GM12878 (cell line): ENCODE measurements at regions not wholly inside any gene's neighbourhood (a gene's known extent, or its start where the extent isn't known, plus 50 kb on each side); places are given as distances from the start of the nearest gene placed in this dataset.

ENCODE experiments used
- ATAC-seq: fragments of 200-7000 bp; cut with Tn5 transposase; 3 replicates; pipeline ENCODE4 v1.9.1; 2020; ENCODE audit warnings: mild to moderate bottlenecking, moderate library complexity
- BruUV-seq: library from RNA; stranded (reverse); fragments of 400-500 nt; replicated peaks from 2 replicates; lab custom pipeline; 2021; lab: Mats Ljungman, UMichigan
- CTCF ChIA-PET: fragments of 300-600 bp; sonication (Branson Sonifier 250); formaldehyde crosslinking; extraction: SDS; loops from one replicate; lab custom pipeline; 2021; ENCODE audit warnings: inconsistent platforms; lab: Yijun Ruan, JAX
- POLR2A ChIA-PET: fragments of 350-600 bp; formaldehyde crosslinking; extraction: SDS; loops from one replicate; lab custom pipeline; 2021; ENCODE audit warnings: inconsistent platforms; lab: Charles Lee
- RAD21 ChIA-PET: fragments of 300-600 bp; sonication (Branson Sonifier 250); formaldehyde crosslinking; loops from one replicate; lab custom pipeline; 2023; ENCODE audit warnings: antibody characterized with exemption; ENCODE audit not compliant: unreplicated experiment; lab: Charles Lee
- SMC1A ChIA-PET: fragments of 300-600 bp; sonication (Branson Sonifier 250); formaldehyde crosslinking; loops from one replicate; lab custom pipeline; 2023; ENCODE audit not compliant: unreplicated experiment, uncharacterized antibody; lab: Charles Lee
- DNase-seq: peaks from one replicate; pipeline ENCODE4 v3.0.0-alpha.2; 2011; ENCODE audit warnings: low read depth, low spot score
- FAIRE-seq: peaks from 3 replicates; lab custom pipeline; 2011; peaks lifted over from hg19 to GRCh38; lab: Jason Lieb, UNC
- H2AFZ ChIP-seq: 2 replicates; pipeline ENCODE4 v1.6.0; 2011; ENCODE audit warnings: low read depth, low read length, control low read depth; ENCODE audit not compliant: control insufficient read depth
- H3K27ac ChIP-seq: 2 replicates; pipeline ENCODE4 v1.5.1; 2011; ENCODE audit warnings: control low read depth; ENCODE audit not compliant: control insufficient read depth, insufficient read depth
- H3K27me3 ChIP-seq, 2 experiments: replicated peaks in 1 of 2; 2 replicates each; pipeline versions ENCODE4 v1.6.0 to v1.6.1; 2011; ENCODE audit warnings: low read length in 1 of 2; ENCODE audit not compliant: control insufficient read depth in 2 of 2, insufficient read depth in 2 of 2
- H3K36me3 ChIP-seq, 2 experiments: 2 replicates each; pipeline ENCODE4 v1.5.1; 2011; ENCODE audit warnings: low read length in 1 of 2; ENCODE audit not compliant: control insufficient read depth in 2 of 2, insufficient read depth in 2 of 2
- H3K4me1 ChIP-seq: 2 replicates; pipeline ENCODE4 v1.6.1; 2011; ENCODE audit warnings: mild to moderate bottlenecking, low read length, moderate library complexity, mixed read lengths; ENCODE audit not compliant: control insufficient read depth, insufficient read depth
- H3K4me2 ChIP-seq: 2 replicates; pipeline ENCODE4 v1.6.0; 2011; ENCODE audit warnings: control low read depth; ENCODE audit not compliant: control insufficient read depth, insufficient read depth
- H3K4me3 ChIP-seq: fragments of 200-600 bp; sonication (generic); 2 replicates; pipeline ENCODE4 v1.5.1; 2016
- H3K79me2 ChIP-seq: 2 replicates; pipeline ENCODE4 v1.6.0; 2011; ENCODE audit warnings: low read length; ENCODE audit not compliant: control insufficient read depth, insufficient read depth
- H3K9ac ChIP-seq: 2 replicates; pipeline ENCODE4 v1.8.0; 2011; ENCODE audit warnings: low read length, control low read depth, mixed read lengths; ENCODE audit not compliant: control insufficient read depth, insufficient read depth
- H3K9me3 ChIP-seq: replicated peaks from 3 replicates; pipeline ENCODE4 v1.5.1; 2011; ENCODE audit warnings: mild to moderate bottlenecking, low read length; ENCODE audit not compliant: control insufficient read depth, insufficient read depth
- H4K20me1 ChIP-seq: 2 replicates; pipeline ENCODE4 v1.6.0; 2011; ENCODE audit not compliant: control insufficient read depth, insufficient read depth
- BCL11A ChIP-seq: IDR thresholded peaks from 2 replicates; pipeline ENCODE4 v1.6.1; 2011; ENCODE audit warnings: low read depth, low read length
- DPF2 ChIP-seq: fragments of 450-650 bp; IDR thresholded peaks from 2 replicates; pipeline ENCODE4 v1.6.1; 2017; ENCODE audit warnings: mild to moderate bottlenecking
- ELK1 ChIP-seq: IDR thresholded peaks from 2 replicates; pipeline ENCODE4 v1.6.1; 2012; ENCODE audit warnings: low read depth, low read length, improper control_type of control experiment
- FOXM1 ChIP-seq: IDR thresholded peaks from 2 replicates; pipeline ENCODE4 v1.6.1; 2012; ENCODE audit warnings: low read depth, mild to moderate bottlenecking, inconsistent platforms, low read length, moderate library complexity
- IRF5 ChIP-seq: fragments of 450-650 bp; IDR thresholded peaks from 2 replicates; pipeline ENCODE4 v1.6.1; 2017; ENCODE audit warnings: borderline replicate concordance
- KLF5 ChIP-seq: fragments of 450-650 bp; IDR thresholded peaks from 2 replicates; pipeline ENCODE4 v1.6.1; 2014; ENCODE audit warnings: mild to moderate bottlenecking; ENCODE audit not compliant: partially characterized antibody
- NR2F1 ChIP-seq: fragments of 450-650 bp; conservative IDR thresholded peaks from 2 replicates; pipeline ENCODE4 v1.6.1; 2017; ENCODE audit warnings: mild to moderate bottlenecking
- PAX8 ChIP-seq: fragments of 450-650 bp; IDR thresholded peaks from 2 replicates; pipeline ENCODE4 v1.6.1; 2017; ENCODE audit warnings: mild to moderate bottlenecking, moderate library complexity
- RELB ChIP-seq: fragments of 450-650 bp; IDR thresholded peaks from 2 replicates; pipeline ENCODE4 v1.6.1; 2017; ENCODE audit warnings: low read depth, mild to moderate bottlenecking, moderate library complexity
- REST ChIP-seq: IDR thresholded peaks from 2 replicates; pipeline ENCODE4 v1.6.1; 2012; ENCODE audit warnings: mild to moderate bottlenecking, low read depth, low read length
- SMARCA5 ChIP-seq: fragments of 450-650 bp; IDR thresholded peaks from 2 replicates; pipeline ENCODE4 v1.6.1; 2017; ENCODE audit warnings: mild to moderate bottlenecking
- SRF ChIP-seq, 2 experiments: IDR thresholded peaks; 2 replicates each; pipeline ENCODE4 v1.6.1; 2011; ENCODE audit warnings: low read depth in 2 of 2, low read length in 2 of 2, mild to moderate bottlenecking in 1 of 2, moderate library complexity in 1 of 2
- TBL1XR1 ChIP-seq: IDR thresholded peaks from 2 replicates; pipeline ENCODE4 v1.6.1; 2012; ENCODE audit warnings: low read depth, low read length, improper control_type of control experiment
- ZBED1 ChIP-seq: IDR thresholded peaks from 2 replicates; pipeline ENCODE4 v1.6.1; 2016; ENCODE audit warnings: borderline replicate concordance
- WGBS: methylation state at CpG from one replicate; pipeline ENCODE4 v1.1.6; 2016; ENCODE audit warnings: low lambda C conversion rate; ENCODE audit not compliant: insufficient replicate concordance, insufficient coverage; ENCODE audit errors: missing lambda C conversion rate; 5-methylcytosine and 5-hydroxymethylcytosine counted together
- in situ Hi-C: fragments of 300-500 bp; cut with MboI; formaldehyde crosslinking; loops from 9 replicates; pipeline ENCODE4 v1.14.3; 2018; ENCODE audit warnings: mixed read lengths
- intact Hi-C: fragments of 100-400 bp; cut with micrococcal nuclease; formaldehyde crosslinking; loops from one replicate; pipeline ENCODE4 v1.14.2; 2022; ENCODE audit not compliant: unreplicated experiment

GRCh38 chr12:61251076-61251475 lies 1009.1 kb upstream of the USP15 start (continued):
- no peak for TF ChIP-seq NR2F1
- TF ChIP-seq RELB, result no peak
- no peak for TF ChIP-seq ELK1
- TF ChIP-seq SRF (IDR thresholded peaks at IDR 0.05; ENCODE audit: low read depth in 2 of 2, low read length in 2 of 2), result no peak
- no peak for TF ChIP-seq IRF5
- no peak for TF ChIP-seq BCL11A

- ChIA-PET POLR2A (no interaction called here), RAD21 (no interaction called here), SMC1A (no interaction called here), CTCF (interaction anchor here (1.2 kb wide), 1 partner anchor 63 kb away, joined by 3 read pairs; no protein-coding TSS in a partner anchor)
- intact Hi-C loops (no loop called here), in situ Hi-C loops (no loop called here)
- DNase-seq (no peak), FAIRE-seq (no peak), ATAC-seq (no peak)
- Histone ChIP-seq H3K36me3 (no peaks in the 10 kb centered on the region), H3K4me1 (no peaks in the 10 kb centered on the region), H2AFZ (no peak overlapping the region), H3K27me3 (no peaks in the 10 kb centered on the region), H3K4me2 (no peak overlapping the region), H3K4me3 (no peak overlapping the region), H3K9me3 (no peaks in the 10 kb centered on the region), H3K79me2 (no peaks in the 10 kb centered on the region), H3K9ac (no peak overlapping the region), H3K27ac (no peak overlapping the region), H4K20me1 (no peaks in the 10 kb centered on the region)
- 23% methylated on average over 3 of the region's 3 CpGs for WGBS
- BruUV-seq, result no TSS peak
- TF ChIP-seq REST (no peak), FOXM1 (no peak), ZBED1 (no peak), PAX8 (no peak), IRF5 (no peak), SMARCA5 (no peak), DPF2 (no peak), TBL1XR1 (no peak), KLF5 (no peak)
Measured at GRCh38 chr12:61254225-61254624, 1006.0 kb upstream of the USP15 start.
